Smooth muscle cell (in vitro differentiated cells): ENCODE measurements at regions not wholly inside any gene's neighbourhood (a gene's known extent, or its start where the extent isn't known, plus 50 kb on each side); places are given as distances from the start of the nearest gene placed in this dataset.

Experiments used
- DNase-seq: peaks from one replicate; lab custom pipeline; 2025; ENCODE audit not compliant: unreplicated experiment; lab: John Stamatoyannopoulos, UW
- H2AFZ ChIP-seq: fragments of 200-600 bp; sonication (generic); 2 replicates; pipeline ENCODE4 v1.6.0; 2016; ENCODE audit warnings: antibody characterized with exemption, low read depth, mild to moderate bottlenecking
- H3F3A ChIP-seq: fragments of 200-600 bp; sonication (generic); 2 replicates; pipeline ENCODE4 v1.6.0; 2017; ENCODE audit warnings: antibody characterized with exemption, low read depth
- H3K27ac ChIP-seq: fragments of 200-600 bp; sonication (generic); 2 replicates; pipeline ENCODE4 v1.5.1; 2016; ENCODE audit warnings: low read depth, mild to moderate bottlenecking
- H3K27me3 ChIP-seq: fragments of 200-600 bp; sonication (generic); 2 replicates; pipeline ENCODE4 v1.6.1; 2016; ENCODE audit warnings: low read depth, mild to moderate bottlenecking
- H3K36me3 ChIP-seq: fragments of 200-600 bp; sonication (generic); 2 replicates; pipeline ENCODE4 v1.5.1; 2016; ENCODE audit warnings: low read depth
- H3K4me1 ChIP-seq: fragments of 200-600 bp; sonication (generic); 2 replicates; pipeline ENCODE4 v1.5.1; 2016; ENCODE audit warnings: low read depth
- H3K4me2 ChIP-seq: fragments of 200-600 bp; sonication (generic); 2 replicates; pipeline ENCODE4 v1.6.0; 2016; ENCODE audit warnings: mild to moderate bottlenecking
- H3K4me3 ChIP-seq: fragments of 200-600 bp; sonication (generic); 2 replicates; pipeline ENCODE4 v1.5.1; 2016; ENCODE audit warnings: mild to moderate bottlenecking
- H3K79me2 ChIP-seq: fragments of 200-600 bp; sonication (generic); 2 replicates; pipeline ENCODE4 v1.6.0; 2016; ENCODE audit warnings: low read depth, mild to moderate bottlenecking
- H3K9ac ChIP-seq: fragments of 200-600 bp; sonication (generic); 2 replicates; pipeline ENCODE4 v1.6.0; 2016; ENCODE audit warnings: low read depth
- H3K9me3 ChIP-seq: fragments of 200-600 bp; sonication (generic); replicated peaks from 2 replicates; pipeline ENCODE4 v1.5.1; 2016; ENCODE audit warnings: low read depth
- H4K20me1 ChIP-seq: fragments of 200-600 bp; sonication (generic); 2 replicates; pipeline ENCODE4 v1.6.0; 2016; ENCODE audit warnings: low read depth
- WGBS: methylation state at CpG from one replicate; pipeline ENCODE4 v1.1.7; 2016; ENCODE audit warnings: low lambda C conversion rate; 5-methylcytosine and 5-hydroxymethylcytosine counted together
- TF ChIP-seq, protein P1 (sequence below): fragments of 200-600 bp; sonication (generic); IDR thresholded peaks from 2 replicates; pipeline ENCODE4 v1.5.1; 2017; ENCODE audit warnings: borderline replicate concordance, mild to moderate bottlenecking, antibody characterized with exemption; ENCODE audit not compliant: insufficient read depth, poor library complexity, severe bottlenecking

- H3K4me1 ChIP-seq = no peaks in the 10 kb centered on the region
- no peaks in the 10 kb centered on the region for H3K79me2 ChIP-seq
- H3K4me2 ChIP-seq = no peak overlapping the region
- H3K27me3 ChIP-seq = no peaks in the 10 kb centered on the region
- no peak overlapping the region for H3K27ac ChIP-seq
- H4K20me1 ChIP-seq = no peaks in the 10 kb centered on the region
- no peak for DNase-seq
- H3F3A ChIP-seq = no peaks in the 10 kb centered on the region
- WGBS = 83% methylated on average over 2 of the region's 2 CpGs
- no peak overlapping the region for H3K4me3 ChIP-seq
- no peak overlapping the region for H3K9ac ChIP-seq
- H2AFZ ChIP-seq = no peak overlapping the region
- TF ChIP-seq, protein P1, sequence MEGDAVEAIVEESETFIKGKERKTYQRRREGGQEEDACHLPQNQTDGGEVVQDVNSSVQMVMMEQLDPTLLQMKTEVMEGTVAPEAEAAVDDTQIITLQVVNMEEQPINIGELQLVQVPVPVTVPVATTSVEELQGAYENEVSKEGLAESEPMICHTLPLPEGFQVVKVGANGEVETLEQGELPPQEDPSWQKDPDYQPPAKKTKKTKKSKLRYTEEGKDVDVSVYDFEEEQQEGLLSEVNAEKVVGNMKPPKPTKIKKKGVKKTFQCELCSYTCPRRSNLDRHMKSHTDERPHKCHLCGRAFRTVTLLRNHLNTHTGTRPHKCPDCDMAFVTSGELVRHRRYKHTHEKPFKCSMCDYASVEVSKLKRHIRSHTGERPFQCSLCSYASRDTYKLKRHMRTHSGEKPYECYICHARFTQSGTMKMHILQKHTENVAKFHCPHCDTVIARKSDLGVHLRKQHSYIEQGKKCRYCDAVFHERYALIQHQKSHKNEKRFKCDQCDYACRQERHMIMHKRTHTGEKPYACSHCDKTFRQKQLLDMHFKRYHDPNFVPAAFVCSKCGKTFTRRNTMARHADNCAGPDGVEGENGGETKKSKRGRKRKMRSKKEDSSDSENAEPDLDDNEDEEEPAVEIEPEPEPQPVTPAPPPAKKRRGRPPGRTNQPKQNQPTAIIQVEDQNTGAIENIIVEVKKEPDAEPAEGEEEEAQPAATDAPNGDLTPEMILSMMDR = no peak
- H3K9me3 ChIP-seq = no peaks in the 10 kb centered on the region
- H3K36me3 ChIP-seq = no peaks in the 10 kb centered on the region
Measured at GRCh38 chr2:117691595-117691994, 122.9 kb upstream of the DDX18 start.

- no peaks in the 10 kb centered on the region for H3K9me3 ChIP-seq
- 87% methylated on average over 5 of the region's 5 CpGs for WGBS
- TF ChIP-seq, protein P1 = no peak
- no peak overlapping the region for H3K4me3 ChIP-seq
- H3K9ac ChIP-seq = no peak overlapping the region
- no peaks in the 10 kb centered on the region for H3K79me2 ChIP-seq
- no peaks in the 10 kb centered on the region for H3F3A ChIP-seq
- H2AFZ ChIP-seq = no peak overlapping the region
- H3K4me2 ChIP-seq = no peak overlapping the region
- H3K4me1 ChIP-seq = no peaks in the 10 kb centered on the region
- no peaks in the 10 kb centered on the region for H3K27me3 ChIP-seq
- DNase-seq = no peak
- H4K20me1 ChIP-seq = no peaks in the 10 kb centered on the region
- no peaks in the 10 kb centered on the region for H3K36me3 ChIP-seq
- H3K27ac ChIP-seq = no peak overlapping the region
Measured at GRCh38 chr2:117692001-117692763, 122.3 kb upstream of the DDX18 start.

DNA sequence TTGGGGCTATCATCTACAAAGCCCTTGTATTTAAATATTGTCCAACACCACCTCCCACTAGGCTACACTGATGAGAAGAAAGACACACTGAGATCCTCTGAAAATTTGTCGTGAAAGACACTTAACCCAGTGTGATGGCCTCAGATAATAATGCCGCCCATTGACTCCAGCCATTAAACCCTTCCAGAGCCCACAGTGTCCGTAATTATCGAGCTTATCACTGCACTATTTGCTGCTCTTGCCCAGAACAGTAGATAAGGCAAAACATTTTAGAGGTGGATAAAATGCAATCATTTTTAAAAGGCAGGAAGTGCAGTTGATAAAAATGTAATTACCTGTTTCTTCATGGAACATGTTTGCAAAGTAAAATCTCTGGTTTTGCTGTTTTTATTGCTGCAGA lies 121.3 kb upstream of the DDX18 start:
- no peaks in the 10 kb centered on the region for H3F3A ChIP-seq
- H3K9me3 ChIP-seq = no peaks in the 10 kb centered on the region
- no peaks in the 10 kb centered on the region for H3K79me2 ChIP-seq
- no peaks in the 10 kb centered on the region for H3K27me3 ChIP-seq
- no peak overlapping the region for H3K27ac ChIP-seq
- TF ChIP-seq, protein P1 = no peak
- H3K36me3 ChIP-seq = no peaks in the 10 kb centered on the region
- H4K20me1 ChIP-seq = no peaks in the 10 kb centered on the region
- WGBS = 22% methylated on average over 4 of the region's 4 CpGs
- no peak for DNase-seq
- no peak overlapping the region for H3K4me2 ChIP-seq
- no peaks in the 10 kb centered on the region for H3K4me1 ChIP-seq
- H3K4me3 ChIP-seq = no peak overlapping the region
- no peak overlapping the region for H2AFZ ChIP-seq
- H3K9ac ChIP-seq = no peak overlapping the region

DNA sequence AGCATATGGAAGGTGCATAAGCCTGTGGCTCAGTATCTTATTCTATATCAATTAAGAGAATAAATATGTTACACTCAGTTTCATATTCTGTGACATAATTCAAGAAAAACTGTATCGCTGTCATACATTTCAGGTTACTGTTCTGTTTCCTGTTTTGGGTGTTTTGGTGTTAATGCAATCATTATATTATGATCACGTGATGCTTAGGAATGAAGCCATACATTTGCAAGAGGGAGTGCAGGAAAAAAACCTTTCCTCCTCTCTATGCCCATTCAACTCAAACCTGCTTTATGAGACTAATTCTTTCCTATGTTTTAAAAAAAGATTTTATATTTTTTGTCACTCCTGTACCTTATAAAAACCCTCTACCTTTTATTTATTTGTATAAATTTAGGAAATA lies 120.8 kb upstream of the DDX18 start:
- no peaks in the 10 kb centered on the region for H3F3A ChIP-seq
- WGBS = 82% methylated on average over 2 of the region's 2 CpGs
- H3K4me3 ChIP-seq = no peak overlapping the region
- no peaks in the 10 kb centered on the region for H3K36me3 ChIP-seq
- no peak overlapping the region for H3K4me2 ChIP-seq
- H3K27ac ChIP-seq = no peak overlapping the region
- no peaks in the 10 kb centered on the region for H3K27me3 ChIP-seq
- H3K79me2 ChIP-seq = no peaks in the 10 kb centered on the region
- H3K4me1 ChIP-seq = no peaks in the 10 kb centered on the region
- no peak for DNase-seq
- no peak overlapping the region for H3K9ac ChIP-seq
- TF ChIP-seq, protein P1 = no peak
- no peak overlapping the region for H2AFZ ChIP-seq
- no peaks in the 10 kb centered on the region for H4K20me1 ChIP-seq
- H3K9me3 ChIP-seq = no peaks in the 10 kb centered on the region
